Body of pancreas (tissue), 4 donors: ENCODE measurements at regions not wholly inside any gene's neighbourhood (a gene's known extent, or its start where the extent isn't known, plus 50 kb on each side); places are given as distances from the start of the nearest gene placed in this dataset.

Source experiments
- CTCF ChIP-seq, 7 experiments: fragments of 450-650 bp in 4 of 7; fragments of 200-600 bp in 3 of 7; sonication (generic) in 3 of 7; IDR thresholded peaks; one replicate each; pipeline ENCODE4 v1.5.1; 2016 to 2019; ENCODE audit warnings: antibody characterized with exemption in 7 of 7
- POLR2A ChIP-seq, 3 donors: fragments of 450-650 bp; IDR thresholded peaks; one replicate each; pipeline ENCODE4 v1.6.1; 2016; ENCODE audit warnings: antibody characterized with exemption in 3 of 3, mild to moderate bottlenecking in 2 of 3

DNA sequence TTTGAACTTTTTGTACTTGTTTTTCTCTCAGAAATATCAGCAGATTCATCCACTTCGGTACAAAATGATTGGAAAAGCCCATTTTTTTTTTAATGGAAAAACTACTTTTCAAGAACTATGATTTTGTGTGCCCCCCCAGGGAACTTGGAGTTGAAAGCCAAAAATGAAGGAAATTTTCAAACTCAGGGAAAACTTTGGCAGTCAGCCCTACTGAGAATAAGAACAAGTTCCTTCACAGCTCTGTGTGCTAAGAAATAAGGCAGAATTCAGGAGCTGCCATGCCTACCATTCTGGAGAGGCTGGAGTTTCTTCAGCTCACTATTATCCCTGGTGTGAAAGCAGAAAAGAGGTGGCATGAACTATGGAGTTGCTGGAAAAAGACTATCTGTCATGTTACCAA is 226.0 kb upstream of the SLC35G4 start:
- TF ChIP-seq CTCF (IDR thresholded peaks at IDR 0.05) (no peak), POLR2A (IDR thresholded peaks at IDR 0.05) (no peak)
